DOHH2 (cell line): ENCODE measurements at regions not wholly inside any gene's neighbourhood (a gene's known extent, or its start where the extent isn't known, plus 50 kb on each side); places are given as distances from the start of the nearest gene placed in this dataset.

ENCODE experiments used
- H3F3A ChIP-seq: fragments of 200-600 bp; sonication (generic), shearing (Covaris generic); 2 replicates; pipeline ENCODE4 v1.6.0; 2016; ENCODE audit warnings: antibody characterized with exemption, mild to moderate bottlenecking; ENCODE audit not compliant: control insufficient read depth, insufficient read depth
- H3K27ac ChIP-seq: fragments of 200-600 bp; sonication (generic); 2 replicates; pipeline ENCODE4 v1.5.1; 2014; ENCODE audit warnings: low read depth, mild to moderate bottlenecking, low read length, moderate library complexity
- H3K27me3 ChIP-seq: fragments of 200-600 bp; sonication (generic); 2 replicates; pipeline ENCODE4 v1.6.1; 2014; ENCODE audit warnings: mild to moderate bottlenecking, low read length, mixed read lengths; ENCODE audit not compliant: control insufficient read depth
- H3K36me3 ChIP-seq: fragments of 200-600 bp; sonication (generic); 2 replicates; pipeline ENCODE4 v1.6.1; 2014; ENCODE audit warnings: mild to moderate bottlenecking, low read length, moderate library complexity, mixed read lengths; ENCODE audit not compliant: control insufficient read depth
- H3K4me1 ChIP-seq: fragments of 200-600 bp; sonication (generic); 2 replicates; pipeline ENCODE4 v1.6.1; 2014; ENCODE audit warnings: mild to moderate bottlenecking, low read length, mixed read lengths; ENCODE audit not compliant: control insufficient read depth
- H3K4me2 ChIP-seq: fragments of 200-600 bp; sonication (generic); 2 replicates; pipeline ENCODE4 v1.6.0; 2014; ENCODE audit warnings: mild to moderate bottlenecking, low read length, moderate library complexity
- H3K4me3 ChIP-seq: fragments of 200-600 bp; sonication (generic); 2 replicates; pipeline ENCODE4 v1.5.1; 2014; ENCODE audit warnings: mild to moderate bottlenecking, low read length, mixed read lengths
- H3K79me2 ChIP-seq: fragments of 200-600 bp; sonication (generic); 2 replicates; pipeline ENCODE4 v1.6.1; 2014; ENCODE audit warnings: mild to moderate bottlenecking, low read length, mixed read lengths; ENCODE audit not compliant: control insufficient read depth
- H3K9me2 ChIP-seq: fragments of 200-600 bp; sonication (generic); replicated peaks from 2 replicates; pipeline ENCODE4 v1.6.1; 2014; ENCODE audit warnings: mild to moderate bottlenecking, low read length, mixed read lengths; ENCODE audit not compliant: control insufficient read depth
- H3K9me3 ChIP-seq: fragments of 200-600 bp; sonication (generic); 2 replicates; pipeline ENCODE4 v1.6.1; 2014; ENCODE audit warnings: antibody characterized with exemption, low read length, mixed read lengths; ENCODE audit not compliant: control insufficient read depth, insufficient read depth
- H4K20me1 ChIP-seq: fragments of 200-600 bp; sonication (generic); 2 replicates; pipeline ENCODE4 v1.6.0; 2014; ENCODE audit warnings: low read depth, mild to moderate bottlenecking, antibody characterized with exemption, low read length, moderate library complexity; ENCODE audit not compliant: control insufficient read depth, insufficient read depth
- EZH2phosphoT487 ChIP-seq: fragments of 200-600 bp; sonication (generic); IDR thresholded peaks from 2 replicates; pipeline ENCODE4 v1.6.1; 2017; ENCODE audit warnings: borderline replicate concordance, mild to moderate bottlenecking, antibody characterized with exemption, low read length, moderate library complexity, mixed read lengths
- TF ChIP-seq, protein P1 (sequence below): fragments of 200-600 bp; sonication (generic); IDR thresholded peaks from one replicate; pipeline ENCODE4 v1.5.1; 2014; ENCODE audit warnings: antibody characterized with exemption, mild to moderate bottlenecking, low read depth, low read length; ENCODE audit not compliant: poor library complexity, severe bottlenecking

DNA sequence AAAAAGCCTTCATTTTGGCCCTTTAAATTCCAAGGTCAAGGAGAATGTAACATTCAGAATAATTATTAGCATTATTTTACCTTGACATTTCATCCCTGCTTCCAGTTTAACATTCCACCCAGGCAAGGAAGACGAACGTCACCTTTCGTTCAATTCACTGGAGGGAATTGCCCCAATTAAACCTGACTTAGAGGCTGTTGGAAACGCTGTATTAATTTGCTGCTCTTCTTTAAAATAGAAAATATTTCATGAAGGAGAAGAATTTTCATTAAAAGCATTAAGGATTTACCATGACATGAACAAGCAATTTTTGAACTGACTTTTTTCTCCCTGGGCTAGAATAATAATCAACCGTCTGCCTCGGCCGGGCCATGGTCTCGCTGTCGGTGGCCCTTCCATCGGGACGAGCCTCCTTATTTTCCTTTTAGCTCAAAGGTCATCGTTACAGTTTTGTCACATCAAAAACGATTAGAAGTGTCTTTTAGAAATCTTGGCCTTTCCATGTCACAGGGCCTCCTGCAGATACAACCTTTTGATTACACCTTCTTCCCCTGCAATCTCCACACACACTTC lies 282.9 kb upstream of the SOX4 start:
- Histone ChIP-seq H3K9me2 (no peaks in the 10 kb centered on the region), H3K36me3 (no peaks in the 10 kb centered on the region), H3K4me3 (no peak overlapping the region), H4K20me1 (no peaks in the 10 kb centered on the region), H3F3A (no peaks in the 10 kb centered on the region), H3K9me3 (no peaks in the 10 kb centered on the region), H3K4me1 (no peaks in the 10 kb centered on the region), H3K27ac (no peak overlapping the region), H3K79me2 (no peaks in the 10 kb centered on the region), H3K4me2 (no peak overlapping the region), H3K27me3 (no peaks in the 10 kb centered on the region)
- TF ChIP-seq, protein P1, sequence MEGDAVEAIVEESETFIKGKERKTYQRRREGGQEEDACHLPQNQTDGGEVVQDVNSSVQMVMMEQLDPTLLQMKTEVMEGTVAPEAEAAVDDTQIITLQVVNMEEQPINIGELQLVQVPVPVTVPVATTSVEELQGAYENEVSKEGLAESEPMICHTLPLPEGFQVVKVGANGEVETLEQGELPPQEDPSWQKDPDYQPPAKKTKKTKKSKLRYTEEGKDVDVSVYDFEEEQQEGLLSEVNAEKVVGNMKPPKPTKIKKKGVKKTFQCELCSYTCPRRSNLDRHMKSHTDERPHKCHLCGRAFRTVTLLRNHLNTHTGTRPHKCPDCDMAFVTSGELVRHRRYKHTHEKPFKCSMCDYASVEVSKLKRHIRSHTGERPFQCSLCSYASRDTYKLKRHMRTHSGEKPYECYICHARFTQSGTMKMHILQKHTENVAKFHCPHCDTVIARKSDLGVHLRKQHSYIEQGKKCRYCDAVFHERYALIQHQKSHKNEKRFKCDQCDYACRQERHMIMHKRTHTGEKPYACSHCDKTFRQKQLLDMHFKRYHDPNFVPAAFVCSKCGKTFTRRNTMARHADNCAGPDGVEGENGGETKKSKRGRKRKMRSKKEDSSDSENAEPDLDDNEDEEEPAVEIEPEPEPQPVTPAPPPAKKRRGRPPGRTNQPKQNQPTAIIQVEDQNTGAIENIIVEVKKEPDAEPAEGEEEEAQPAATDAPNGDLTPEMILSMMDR, result no peak
- no peak for TF ChIP-seq EZH2phosphoT487

- Histone ChIP-seq H3K4me1 (no peaks in the 10 kb centered on the region), H3K4me3 (no peak overlapping the region), H3K36me3 (no peaks in the 10 kb centered on the region), H3K9me2 (no peaks in the 10 kb centered on the region), H3K4me2 (no peak overlapping the region), H3K27me3 (no peaks in the 10 kb centered on the region), H3F3A (no peaks in the 10 kb centered on the region), H3K79me2 (no peaks in the 10 kb centered on the region), H3K9me3 (no peaks in the 10 kb centered on the region), H3K27ac (no peak overlapping the region), H4K20me1 (no peaks in the 10 kb centered on the region)
- TF ChIP-seq EZH2phosphoT487, result no peak
- TF ChIP-seq, protein P1, result no peak
Observed at GRCh38 chr6:21312118-21312517, 281.4 kb upstream of the SOX4 start.

GRCh38 chr6:21317642-21318041 lies 275.9 kb upstream of the SOX4 start:
- no peaks in the 10 kb centered on the region for H3K36me3 ChIP-seq
- no peaks in the 10 kb centered on the region for H4K20me1 ChIP-seq
- H3K9me2 ChIP-seq, result no peaks in the 10 kb centered on the region
- H3K4me2 ChIP-seq, result no peak overlapping the region
- no peak overlapping the region for H3K4me3 ChIP-seq
- TF ChIP-seq, protein P1, result no peak
- TF ChIP-seq EZH2phosphoT487, result no peak
- H3K27ac ChIP-seq, result no peak overlapping the region
- H3K27me3 ChIP-seq, result no peaks in the 10 kb centered on the region
- H3K79me2 ChIP-seq, result no peaks in the 10 kb centered on the region
- no peaks in the 10 kb centered on the region for H3F3A ChIP-seq
- no peaks in the 10 kb centered on the region for H3K4me1 ChIP-seq
- H3K9me3 ChIP-seq, result no peaks in the 10 kb centered on the region; the same call in 1 of the 2 replicates

GRCh38 chr6:21321076-21321475 lies 272.5 kb upstream of the SOX4 start:
- H3K4me3 ChIP-seq, result no peak overlapping the region
- H3K27me3 ChIP-seq, result no peaks in the 10 kb centered on the region
- H3K9me2 ChIP-seq, result no peaks in the 10 kb centered on the region
- no peak overlapping the region for H3K27ac ChIP-seq
- H3K4me2 ChIP-seq, result no peak overlapping the region
- H4K20me1 ChIP-seq, result no peaks in the 10 kb centered on the region
- no peaks in the 10 kb centered on the region for H3K4me1 ChIP-seq
- no peaks in the 10 kb centered on the region for H3K36me3 ChIP-seq
- no peaks in the 10 kb centered on the region for H3F3A ChIP-seq
- H3K9me3 ChIP-seq, result no peaks in the 10 kb centered on the region; the same call in 1 of the 2 replicates
- TF ChIP-seq EZH2phosphoT487, result no peak
- TF ChIP-seq, protein P1, result no peak
- H3K79me2 ChIP-seq, result no peaks in the 10 kb centered on the region
